BJ (cell line): ENCODE measurements at regions not wholly inside any gene's neighbourhood (a gene's known extent, or its start where the extent isn't known, plus 50 kb on each side); places are given as distances from the start of the nearest gene placed in this dataset.

Source experiments
- CTCF ChIA-PET: fragments of 350-600 bp; formaldehyde crosslinking; extraction: SDS; loops from one replicate; lab custom pipeline; 2021; ENCODE audit warnings: antibody characterized with exemption, inconsistent platforms; lab: Yijun Ruan, JAX
- POLR2A ChIA-PET: fragments of 300-600 bp; sonication (Branson Sonifier 250); formaldehyde crosslinking; extraction: SDS; loops from one replicate; lab custom pipeline; 2021; ENCODE audit warnings: antibody characterized with exemption; lab: Charles Lee
- DNase-seq: peaks from one replicate; pipeline ENCODE4 v3.0.0-alpha.2; 2011; ENCODE audit warnings: low read depth
- H3K27me3 ChIP-seq: 2 replicates; pipeline ENCODE4 v1.6.0; 2011; ENCODE audit warnings: low read length; ENCODE audit not compliant: control insufficient read depth, insufficient read depth
- H3K36me3 ChIP-seq: 2 replicates; pipeline ENCODE4 v1.5.1; 2011; ENCODE audit warnings: low read length; ENCODE audit not compliant: control insufficient read depth, insufficient read depth
- H3K4me3 ChIP-seq: 2 replicates; pipeline ENCODE4 v1.5.1; 2011; ENCODE audit warnings: low read depth, mild to moderate bottlenecking, control low read depth, low read length
- CTCF ChIP-seq: IDR thresholded peaks from 2 replicates; pipeline ENCODE4 v1.5.1; 2011; ENCODE audit warnings: low read depth, mild to moderate bottlenecking, control low read depth, inconsistent platforms, low read length, moderate library complexity; ENCODE audit not compliant: insufficient read depth

DNA sequence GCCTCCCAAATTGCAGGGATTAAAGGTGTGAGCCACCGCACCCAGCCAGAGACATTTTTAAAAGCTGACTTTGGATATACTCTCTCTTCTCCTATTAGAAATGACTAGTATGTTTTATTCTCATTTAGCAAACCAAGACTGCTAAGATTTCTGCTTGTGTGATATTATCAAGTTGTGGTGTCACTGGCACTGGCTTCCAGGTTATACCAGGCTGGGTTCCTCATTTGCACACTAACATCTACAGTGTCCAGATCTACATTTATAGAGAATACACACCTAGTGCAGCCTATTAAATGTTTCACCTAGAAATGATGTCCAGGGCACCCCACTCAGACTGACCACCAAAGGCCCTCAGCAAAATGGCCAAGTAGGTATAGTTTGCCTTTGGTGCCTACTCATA is 49.9 kb upstream of the FOXN2 start:
- no peak for DNase-seq
- ChIA-PET POLR2A (no interaction called here), CTCF (no interaction called here)
- H3K4me3 ChIP-seq, result no peak overlapping the region
- H3K27me3 ChIP-seq, result no peaks in the 10 kb centered on the region
- no peaks in the 10 kb centered on the region for H3K36me3 ChIP-seq
- TF ChIP-seq CTCF, result no peak
